Ovary (tissue), 7 donors: ENCODE measurements at regions not wholly inside any gene's neighbourhood (a gene's known extent, or its start where the extent isn't known, plus 50 kb on each side); places are given as distances from the start of the nearest gene placed in this dataset.

Experiments
- DNase-seq, 5 donors: peaks; one replicate each; pipeline ENCODE4 v3.0.0-alpha.2; 2019 to 2020
- H3K27ac ChIP-seq, 2 donors: fragments of 200-600 bp; one replicate each; pipeline versions ENCODE4 v1.5.1 to v1.8.0; 2019 to 2022
- H3K27me3 ChIP-seq: fragments of 200-600 bp; one replicate; pipeline ENCODE4 v1.8.0; 2022
- H3K36me3 ChIP-seq: fragments of 200-600 bp; sonication (generic); one replicate; pipeline ENCODE4 v1.5.1; 2019
- H3K4me1 ChIP-seq: one replicate; pipeline ENCODE4 v1.8.1; 2013; ENCODE audit warnings: mild to moderate bottlenecking, moderate library complexity; ENCODE audit not compliant: insufficient read depth
- H3K4me3 ChIP-seq: fragments of 200-600 bp; sonication (generic); one replicate; pipeline ENCODE4 v1.5.1; 2017
- H3K9me3 ChIP-seq, 2 donors: fragments of 200-600 bp in 1 of 2; sonication (generic) in 1 of 2; one replicate each; pipeline versions ENCODE4 v1.5.1 to v1.8.1; 2013 to 2019; ENCODE audit warnings: mild to moderate bottlenecking in 1 of 2, moderate library complexity in 1 of 2
- CTCF ChIP-seq, 3 donors: fragments of 450-650 bp in 2 of 3; fragments of 200-600 bp in 1 of 3; IDR thresholded peaks; one replicate each; pipeline versions ENCODE4 v1.5.1 to v1.8.0; 2016 to 2022; ENCODE audit warnings: antibody characterized with exemption in 3 of 3, mild to moderate bottlenecking in 1 of 3
- EP300 ChIP-seq: sonication (generic); formaldehyde crosslinking; IDR thresholded peaks from one replicate; pipeline ENCODE4 v1.6.1; 2017; ENCODE audit warnings: antibody characterized with exemption
- POLR2A ChIP-seq: fragments of 450-650 bp; IDR thresholded peaks from one replicate; pipeline ENCODE4 v1.6.1; 2017; ENCODE audit warnings: antibody characterized with exemption, mild to moderate bottlenecking, moderate library complexity
- WGBS, 3 donors: extraction: QIAGEN DNeasy Blood & Tissue Kit in 1 of 3; methylation state at CpG; one replicate each; pipeline versions ENCODE4 v1.1.5 to v1.1.7; 2013 to 2017; 5-methylcytosine and 5-hydroxymethylcytosine counted together
- intact Hi-C, 4 donors: fragments of 100-400 bp; cut with DNase I; formaldehyde crosslinking; loops; one replicate each; pipeline versions ENCODE4 v1.11.0 to v1.15.1; 2022 to 2023
- donor health status: DM: no; HTN: no; CAD: no; lungs with moderate emphysema.
- donor health status: DM: no; HTN: no; CAD: no.
- donor health status: Bipolar disorder and iron deficiency.
- donor health status: DM: no; HTN: no; CAD: no.
- donor health status: DM: yes; HTN: yes; CAD: no.

- no peaks in the 10 kb centered on the region for H3K36me3 ChIP-seq
- H3K27me3 ChIP-seq, result no peaks in the 10 kb centered on the region
- intact Hi-C loops, result no loop called here
- no peaks in the 10 kb centered on the region for H3K9me3 ChIP-seq
- no peak overlapping the region for H3K27ac ChIP-seq
- no peaks in the 10 kb centered on the region for H3K4me1 ChIP-seq
- H3K4me3 ChIP-seq, result no peak overlapping the region
- TF ChIP-seq CTCF (IDR thresholded peaks at IDR 0.05) (no peak), EP300 (no peak), POLR2A (no peak)
- WGBS, 3 donors, result 70 to 82% (median 70%) methylated on average over 6 of the region's 6 CpGs
- no peak for DNase-seq
Observed at GRCh38 chr2:175442441-175442840, 260.9 kb upstream of the ATP5MC3 start.

- Histone ChIP-seq H3K4me3 (no peak overlapping the region), H3K9me3 (no peaks in the 10 kb centered on the region), H3K4me1 (no peaks in the 10 kb centered on the region), H3K36me3 (no peaks in the 10 kb centered on the region), H3K27me3 (no peaks in the 10 kb centered on the region), H3K27ac (no peak overlapping the region)
- intact Hi-C loops, result no loop called here
- no peak for DNase-seq
- TF ChIP-seq EP300 (no peak), POLR2A (no peak), CTCF (IDR thresholded peaks at IDR 0.05) (no peak)
- WGBS, 3 donors, result 46 to 59% (median 47%) methylated on average over 5 of the region's 5 CpGs
Observed at GRCh38 chr2:175441181-175441761, 259.8 kb upstream of the ATP5MC3 start.

- H3K4me1 ChIP-seq, result no peaks in the 10 kb centered on the region
- 42 to 62% (median 50%) methylated on average over 1 of the region's 1 CpG for WGBS, 3 donors
Observed at GRCh38 chr2:175439416-175439815, 257.9 kb upstream of the ATP5MC3 start.

GRCh38 chr2:175437167-175437566 is 255.7 kb upstream of the ATP5MC3 start:
- intact Hi-C loops, result no loop called here
- TF ChIP-seq POLR2A (no peak), EP300 (no peak)

More at GRCh38 chr2:175439416-175439815, 257.9 kb upstream of the ATP5MC3 start:
- no peak for DNase-seq
- H3K27me3 ChIP-seq, result no peaks in the 10 kb centered on the region
- no peak overlapping the region for H3K27ac ChIP-seq
- no peaks in the 10 kb centered on the region for H3K9me3 ChIP-seq
- TF ChIP-seq EP300 (no peak), CTCF (IDR thresholded peaks at IDR 0.05) (no peak), POLR2A (no peak)
- no peak overlapping the region for H3K4me3 ChIP-seq
- H3K36me3 ChIP-seq, result no peaks in the 10 kb centered on the region
- intact Hi-C loops, result no loop called here

GRCh38 chr2:175436076-175436475 is 254.6 kb upstream of the ATP5MC3 start:
- Histone ChIP-seq H3K36me3 (no peaks in the 10 kb centered on the region), H3K4me1 (no peaks in the 10 kb centered on the region), H3K27ac (no peak overlapping the region), H3K4me3 (no peak overlapping the region), H3K9me3 (no peaks in the 10 kb centered on the region), H3K27me3 (no peaks in the 10 kb centered on the region)
- TF ChIP-seq EP300 (no peak), CTCF (IDR thresholded peaks at IDR 0.05) (no peak), POLR2A (no peak)
- DNase-seq, result no peak
- 86 to 89% (median 87%) methylated on average over 2 of the region's 2 CpGs for WGBS, 3 donors
- intact Hi-C loops, result no loop called here

More at GRCh38 chr2:175437167-175437566, 255.7 kb upstream of the ATP5MC3 start:
- Histone ChIP-seq H3K36me3 (no peaks in the 10 kb centered on the region), H3K4me3 (no peak overlapping the region), H3K27me3 (no peaks in the 10 kb centered on the region), H3K27ac (no peak overlapping the region), H3K4me1 (no peaks in the 10 kb centered on the region), H3K9me3 (no peaks in the 10 kb centered on the region)
- no peak for DNase-seq
